K562 (cell line): ENCODE measurements at regions not wholly inside any gene's neighbourhood (a gene's known extent, or its start where the extent isn't known, plus 50 kb on each side); places are given as distances from the start of the nearest gene placed in this dataset.

Experiments
- ATAC-seq: fragments of 200-7000 bp; cut with Tn5 transposase; 3 replicates; pipeline ENCODE4 v1.9.1; 2020; ENCODE audit warnings: moderate library complexity
- BruUV-seq: library from RNA; stranded (reverse); fragments of 400-500 nt; replicated peaks from 2 replicates; lab custom pipeline; 2021; lab: Mats Ljungman, UMichigan
- CTCF ChIA-PET: fragments of 300-600 bp; formaldehyde crosslinking; extraction: SDS; loops from one replicate; lab custom pipeline; 2021; ENCODE audit warnings: low intra/inter-chr PET ratio; lab: Yijun Ruan, JAX
- POLR2A ChIA-PET: fragments of 300-600, 350-650 bp; sonication (Branson Sonifier 250); formaldehyde crosslinking; extraction: SDS; loops from one replicate; lab custom pipeline; 2021; ENCODE audit warnings: antibody characterized with exemption, inconsistent platforms; lab: Yijun Ruan, JAX
- DNase-seq, 4 experiments: peaks; one replicate each; pipeline versions ENCODE4 v3.0.0 to v3.0.0-alpha.2; 2011 to 2018; ENCODE audit warnings: low spot score in 3 of 4, mixed read lengths in 3 of 4; ENCODE audit errors: extremely low read depth in 1 of 4
- FAIRE-seq: peaks from 2 replicates; lab custom pipeline; 2011; peaks lifted over from hg19 to GRCh38; lab: Jason Lieb, UNC
- H2AFZ ChIP-seq: 2 replicates; pipeline ENCODE4 v1.6.0; 2011; ENCODE audit warnings: low read depth, low read length, control low read depth, inconsistent platforms
- H3K27ac ChIP-seq: fragments of 200-600 bp; 3 replicates; pipeline ENCODE4 v1.8.0; 2011; ENCODE audit warnings: low read depth, mild to moderate bottlenecking, control low read depth, inconsistent platforms, low read length, moderate library complexity, mixed read lengths; ENCODE audit errors: extremely low read depth
- H3K27me3 ChIP-seq, 2 experiments: fragments of 300-600 bp in 1 of 2; 2 replicates in 1 of 2; 3 replicates in 1 of 2; pipeline versions ENCODE4 v1.6.0 to v1.8.0; 2011; ENCODE audit warnings: inconsistent platforms in 2 of 2, low read length in 2 of 2, mild to moderate bottlenecking in 1 of 2, mixed read lengths in 1 of 2, moderate library complexity in 1 of 2; ENCODE audit not compliant: control insufficient read depth in 2 of 2, insufficient read depth in 2 of 2
- H3K36me3 ChIP-seq: fragments of 300-600 bp; 3 replicates; pipeline ENCODE4 v1.8.0; 2011; ENCODE audit warnings: mild to moderate bottlenecking, low read length, inconsistent platforms; ENCODE audit not compliant: control insufficient read depth, insufficient read depth
- H3K4me1 ChIP-seq, 2 experiments: fragments of 200-600 bp in 1 of 2; replicated peaks in 1 of 2; 2 replicates in 1 of 2; 3 replicates in 1 of 2; pipeline versions ENCODE4 v1.5.1 to v1.8.0; 2011; ENCODE audit warnings: inconsistent platforms in 2 of 2, low read length in 2 of 2, mild to moderate bottlenecking in 1 of 2, mixed read lengths in 1 of 2, moderate library complexity in 1 of 2; ENCODE audit not compliant: control insufficient read depth in 2 of 2, insufficient read depth in 2 of 2
- H3K4me2 ChIP-seq: 2 replicates; pipeline ENCODE4 v1.6.1; 2011; ENCODE audit warnings: low read length, control low read depth, inconsistent platforms, mixed read lengths; ENCODE audit not compliant: insufficient read depth
- H3K4me3 ChIP-seq: fragments of 200-600 bp; sonication (generic), shearing (Covaris generic); 2 replicates; pipeline ENCODE4 v1.5.1; 2016; ENCODE audit warnings: control low read depth, inconsistent platforms
- H3K79me2 ChIP-seq: fragments of 200-600 bp; 3 replicates; pipeline ENCODE4 v1.8.0; 2011; ENCODE audit warnings: low read length, inconsistent platforms; ENCODE audit not compliant: control insufficient read depth, insufficient read depth
- H3K9ac ChIP-seq, 2 experiments: 2 replicates each; pipeline versions ENCODE4 v1.6.0 to v1.6.1; 2011; ENCODE audit warnings: low read depth in 2 of 2, low read length in 2 of 2, control low read depth in 1 of 2, inconsistent platforms in 1 of 2, mild to moderate bottlenecking in 1 of 2, mixed read lengths in 1 of 2; ENCODE audit not compliant: insufficient read depth in 1 of 2
- H3K9me1 ChIP-seq: one replicate; pipeline ENCODE4 v1.6.0; 2011; ENCODE audit warnings: inconsistent platforms, mild to moderate bottlenecking, low read length, moderate library complexity; ENCODE audit not compliant: control insufficient read depth, insufficient read depth
- H3K9me3 ChIP-seq: replicated peaks from 2 replicates; pipeline ENCODE4 v1.5.1; 2011; ENCODE audit warnings: low read depth, low read length, inconsistent platforms; ENCODE audit not compliant: control insufficient read depth, insufficient read depth
- H4K20me1 ChIP-seq: replicated peaks from 2 replicates; pipeline ENCODE4 v1.6.1; 2011; ENCODE audit warnings: low read length, inconsistent platforms, mixed read lengths; ENCODE audit not compliant: control insufficient read depth, insufficient read depth
- BRD4 ChIP-seq: fragments of 200-600 bp; sonication (generic); IDR thresholded peaks from 2 replicates; pipeline ENCODE4 v1.6.1; 2017; ENCODE audit warnings: inconsistent platforms
- CBX8 ChIP-seq: fragments of 200-600 bp; sonication (generic); IDR thresholded peaks from 2 replicates; pipeline ENCODE4 v1.6.1; 2012; ENCODE audit warnings: borderline replicate concordance, mixed run types, low read depth, mild to moderate bottlenecking, moderate library complexity, mixed read lengths, low read length, control low read depth, inconsistent platforms; ENCODE audit not compliant: poor library complexity, severe bottlenecking; ENCODE audit errors: extremely low read depth
- COPS2 ChIP-seq: fragments of 450-650 bp; conservative IDR thresholded peaks from 2 replicates; pipeline ENCODE4 v1.6.1; 2016; ENCODE audit warnings: mild to moderate bottlenecking, moderate library complexity
- CXXC5 ChIP-seq: fragments of 250-450 bp; sonication (Bioruptor Pico); IDR thresholded peaks from 2 replicates; pipeline ENCODE4 v1.8.0; 2022; ENCODE audit warnings: inconsistent platforms, mild to moderate bottlenecking, moderate library complexity
- E2F5 ChIP-seq: sonication (generic); formaldehyde crosslinking; IDR thresholded peaks from 2 replicates; pipeline ENCODE4 v1.8.0; 2022; ENCODE audit warnings: mild to moderate bottlenecking, missing genetic modification reagents
- HDAC6 ChIP-seq: IDR thresholded peaks from 2 replicates; pipeline ENCODE4 v1.6.1; 2012; ENCODE audit warnings: low read depth, mild to moderate bottlenecking, control low read depth, inconsistent platforms, low read length, moderate library complexity
- NR2C1 ChIP-seq, 2 experiments: fragments of 450-650 bp; IDR thresholded peaks; 2 replicates each; pipeline ENCODE4 v1.6.1; 2017; ENCODE audit warnings: mild to moderate bottlenecking in 2 of 2, antibody characterized with exemption in 1 of 2, inconsistent platforms in 1 of 2, missing compliant biosample characterization in 1 of 2, missing genetic modification characterization in 1 of 2
- PCBP2 ChIP-seq: fragments of 200-400 bp; formaldehyde crosslinking; IDR thresholded peaks from 2 replicates; pipeline ENCODE4 v1.6.1; 2018; ENCODE audit warnings: low read length, low read depth, mild to moderate bottlenecking, moderate library complexity; ENCODE audit not compliant: poor library complexity, severe bottlenecking
- POLR2B ChIP-seq: fragments of 450-650 bp; IDR thresholded peaks from 2 replicates; pipeline ENCODE4 v1.6.1; 2018; ENCODE audit warnings: low read depth; ENCODE audit not compliant: partially characterized antibody
- PRPF4 ChIP-seq: fragments of 200-400 bp; formaldehyde crosslinking; IDR thresholded peaks from one replicate; pipeline ENCODE4 v1.6.1; 2017; ENCODE audit warnings: low read length, low read depth, mild to moderate bottlenecking; ENCODE audit not compliant: insufficient read depth, poor library complexity, severe bottlenecking
- RB1 ChIP-seq: fragments of 450-650 bp; IDR thresholded peaks from 2 replicates; pipeline ENCODE4 v1.6.1; 2017; ENCODE audit warnings: low read depth, mild to moderate bottlenecking
- SAFB2 ChIP-seq: fragments of 200-400 bp; formaldehyde crosslinking; IDR thresholded peaks from 2 replicates; pipeline ENCODE4 v1.6.1; 2018; ENCODE audit warnings: borderline replicate concordance, low read length, low read depth, moderate library complexity; ENCODE audit not compliant: severe bottlenecking
- SMARCA4 ChIP-seq: fragments of 450-650 bp; IDR thresholded peaks from 2 replicates; pipeline ENCODE4 v1.6.1; 2016
- ZNF79 ChIP-seq: fragments of 250-450 bp; sonication (Bioruptor Pico); IDR thresholded peaks from 2 replicates; pipeline ENCODE4 v1.4.0; 2020; ENCODE audit warnings: low read depth, mild to moderate bottlenecking, moderate library complexity
- WGBS: fragments of 100-300 bp; shearing (Covaris generic); methylation state at CpG from one replicate; pipeline ENCODE4 v1.1.6; 2016; ENCODE audit warnings: low coverage, mixed read lengths; ENCODE audit not compliant: insufficient coverage; ENCODE audit errors: missing lambda C conversion rate; 5-methylcytosine and 5-hydroxymethylcytosine counted together
- in situ Hi-C: fragments of 300-500 bp; cut with MboI; formaldehyde crosslinking; loops from 4 replicates; pipeline ENCODE4 v1.15.0; 2018; ENCODE audit warnings: inconsistent platforms, mixed read lengths
- intact Hi-C: fragments of 100-400 bp; cut with micrococcal nuclease; formaldehyde crosslinking; loops from 2 replicates; pipeline ENCODE4 v1.14.2; 2022

DNA sequence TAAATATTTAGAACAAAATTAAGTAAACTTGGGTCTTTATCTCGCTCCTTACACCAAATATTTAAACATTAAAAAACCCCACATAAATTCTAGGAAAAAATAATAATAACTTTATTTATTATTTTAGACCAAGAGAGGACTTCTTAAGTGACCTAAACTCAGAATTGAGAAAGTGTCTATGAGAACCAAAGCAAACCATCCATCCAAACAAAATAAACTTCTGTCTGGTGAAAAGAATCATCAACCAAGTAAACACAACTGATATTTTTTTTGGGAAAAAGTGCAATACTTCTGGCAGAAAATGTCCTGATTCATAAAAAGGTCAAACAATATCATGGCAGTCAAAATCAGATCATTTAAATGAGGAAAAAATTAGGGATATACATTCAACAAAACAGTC lies 533.0 kb downstream of the SPRY1 start:
- ATAC-seq (no peak), FAIRE-seq (no peak), DNase-seq (no peak)
- H3K36me3 ChIP-seq = no peaks in the 10 kb centered on the region
- H3K9me3 ChIP-seq = no peaks in the 10 kb centered on the region
- ChIA-PET CTCF (no interaction called here), POLR2A (no interaction called here)
- no peaks in the 10 kb centered on the region for H3K9me1 ChIP-seq
- no peak overlapping the region for H2AFZ ChIP-seq
- intact Hi-C loops (no loop called here), in situ Hi-C loops (no loop called here)
- no peaks in the 10 kb centered on the region for H4K20me1 ChIP-seq
- H3K4me3 ChIP-seq = no peak overlapping the region
- TF ChIP-seq CXXC5 (no peak), E2F5 (no peak), NR2C1 (IDR thresholded peaks at IDR 0.05) (no peak), NR2C1 (tag; IDR thresholded peaks at IDR 0.05) (no peak), POLR2B (no peak)
- H3K79me2 ChIP-seq = no peaks in the 10 kb centered on the region
- H3K27ac ChIP-seq = no peak overlapping the region
- H3K27me3 ChIP-seq = no peaks in the 10 kb centered on the region
- BruUV-seq = no TSS peak
- no peaks in the 10 kb centered on the region for H3K4me1 ChIP-seq
- WGBS = 7% methylated on average over 1 of the region's 1 CpG
- H3K9ac ChIP-seq = no peak overlapping the region
- no peak overlapping the region for H3K4me2 ChIP-seq

DNA sequence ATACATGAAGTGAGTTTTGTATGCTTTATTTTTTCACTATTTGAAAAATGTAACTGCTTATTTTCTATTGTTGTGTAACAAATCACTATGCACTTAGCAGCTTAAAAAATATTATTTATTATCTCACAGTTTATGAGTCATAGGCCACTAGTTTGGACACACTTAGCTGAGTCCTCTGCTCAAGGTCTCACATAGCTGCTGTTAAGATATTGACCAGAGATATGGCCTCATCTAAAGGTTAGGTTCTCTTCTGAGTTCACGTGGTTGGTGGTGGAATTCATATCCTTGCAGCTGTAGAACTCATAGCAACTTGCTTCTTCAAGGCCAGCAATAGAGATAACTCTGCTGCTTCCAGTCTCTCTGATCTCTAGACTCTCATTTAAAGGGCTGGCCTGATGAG lies 534.4 kb downstream of the SPRY1 start:
- no peak for ATAC-seq
- whole genome bisulfite sequencing = 0% methylated on average over 1 of the region's 1 CpG

More for the DNA sequence above, 534.4 kb downstream of the SPRY1 start:
- in situ Hi-C loops (no loop called here), intact Hi-C loops (no loop called here)
- Histone ChIP-seq H2AFZ (no peak overlapping the region), H3K9ac (no peak overlapping the region), H3K4me3 (no peak overlapping the region), H3K79me2 (no peaks in the 10 kb centered on the region), H3K4me1 (no peaks in the 10 kb centered on the region), H3K36me3 (no peaks in the 10 kb centered on the region), H3K9me3 (no peaks in the 10 kb centered on the region), H4K20me1 (no peaks in the 10 kb centered on the region), H3K9me1 (no peaks in the 10 kb centered on the region), H3K27ac (no peak overlapping the region), H3K4me2 (no peak overlapping the region), H3K27me3 (no peaks in the 10 kb centered on the region)
- POLR2A ChIA-PET = no interaction called here
- DNase-seq (no peak), FAIRE-seq (no peak)
- CTCF ChIA-PET = no interaction called here
- TF ChIP-seq ZNF79 (CRISPR knock-in tag) (no peak), E2F5 (no peak), BRD4 (no peak), SAFB2 (no peak), HDAC6 (no peak), COPS2 (no peak), RB1 (no peak), PRPF4 (no peak), PCBP2 (no peak), SMARCA4 (no peak), CBX8 (no peak)
- BruUV-seq = no TSS peak
